ENCODE measurements at regions not wholly inside any gene's neighbourhood (a gene's known extent, or its start where the extent isn't known, plus 50 kb on each side); places are given as distances from the start of the nearest gene placed in this dataset.

- DNase-seq (ENCODE audit: low spot score) = no peak
These were observed 101.4 kb upstream of the PTPN1 start for GRCh38 chr20:50408526-50409364.

DNA sequence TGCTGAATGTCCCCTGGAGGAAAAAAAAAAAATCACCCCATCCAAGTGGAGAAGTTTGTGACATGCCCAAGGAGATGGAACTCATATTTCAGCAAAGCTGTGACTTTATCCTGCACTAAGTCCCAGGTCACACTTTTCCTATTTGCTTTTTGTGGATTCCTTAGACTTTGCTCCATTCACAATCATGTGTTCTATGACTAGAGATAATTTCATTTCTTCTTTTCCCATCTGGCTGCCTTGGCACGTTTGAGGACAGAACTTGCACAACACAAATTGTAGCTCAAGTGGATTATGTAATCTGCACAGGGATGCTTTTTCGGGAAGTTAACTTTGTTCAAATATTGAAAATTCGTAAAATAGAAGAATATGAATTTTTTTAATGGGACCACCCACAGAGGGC, 100.7 kb upstream of the PTPN1 start:
- DNase-seq (ENCODE audit: low spot score) = peak; percentile 46

GRCh38 chr20:50410343-50410742, 99.8 kb upstream of the PTPN1 start:
- no peak for DNase-seq (ENCODE audit: low spot score)

- no peak for DNase-seq (ENCODE audit: low spot score)
These were observed 98.1 kb upstream of the PTPN1 start for GRCh38 chr20:50412069-50412468.

DNA sequence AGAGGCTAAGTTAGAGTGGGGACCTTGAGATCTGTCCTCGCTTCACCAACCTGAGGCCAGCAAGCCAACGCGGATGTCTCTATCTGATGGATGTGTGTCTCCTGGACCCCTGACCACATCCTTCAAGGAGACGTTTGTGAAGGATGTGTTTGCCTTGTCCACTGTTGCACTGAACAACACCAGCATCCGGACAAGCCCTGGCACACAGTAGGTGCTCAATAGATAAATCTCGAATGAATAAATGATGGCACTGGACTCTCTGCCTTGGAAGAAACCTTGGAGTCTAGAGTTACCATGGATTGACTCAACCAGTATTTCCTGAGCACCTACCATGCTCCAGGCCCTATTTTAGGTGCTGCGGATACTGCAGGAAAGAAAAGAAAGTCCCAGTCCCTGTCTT, 97.7 kb upstream of the PTPN1 start:
- DNase-seq (ENCODE audit: low spot score) = no peak

DNA sequence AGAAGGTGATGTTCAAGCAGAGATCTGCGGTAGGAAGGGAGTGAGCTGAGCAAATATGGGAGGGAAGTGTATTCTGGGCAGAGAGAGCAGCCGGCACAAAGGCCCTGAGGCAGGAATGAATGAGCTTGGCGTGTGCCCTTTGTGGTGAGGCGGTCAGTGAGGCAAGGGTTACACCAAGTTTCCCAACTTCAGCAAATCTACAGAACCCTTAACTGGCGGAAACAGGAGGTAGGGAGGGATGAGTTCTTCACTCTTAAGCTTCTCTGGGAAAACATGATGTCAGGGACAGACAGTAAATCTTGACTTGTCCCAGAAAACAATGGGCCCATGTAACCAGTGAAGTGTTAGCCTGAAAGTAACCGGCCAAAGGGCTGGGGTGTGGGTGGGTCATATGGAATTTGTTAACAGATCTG, 97.1 kb upstream of the PTPN1 start:
- DNase-seq (ENCODE audit: low spot score) = no peak

GRCh38 chr20:50415021-50415515, 95.1 kb upstream of the PTPN1 start:
- no peak for DNase-seq (ENCODE audit: low spot score)

- DNase-seq (ENCODE audit: low spot score) = peak; percentile 91
These were observed 94.5 kb upstream of the PTPN1 start for GRCh38 chr20:50415516-50416268.

GRCh38 chr20:50416269-50417022, 93.7 kb upstream of the PTPN1 start:
- no peak for DNase-seq (ENCODE audit: low spot score)

- no peak for DNase-seq (ENCODE audit: low spot score)
These were observed 93.2 kb upstream of the PTPN1 start for GRCh38 chr20:50417023-50417329.

- no peak for DNase-seq (ENCODE audit: low spot score)
These were observed 92.5 kb upstream of the PTPN1 start for GRCh38 chr20:50417484-50418235.

DNA sequence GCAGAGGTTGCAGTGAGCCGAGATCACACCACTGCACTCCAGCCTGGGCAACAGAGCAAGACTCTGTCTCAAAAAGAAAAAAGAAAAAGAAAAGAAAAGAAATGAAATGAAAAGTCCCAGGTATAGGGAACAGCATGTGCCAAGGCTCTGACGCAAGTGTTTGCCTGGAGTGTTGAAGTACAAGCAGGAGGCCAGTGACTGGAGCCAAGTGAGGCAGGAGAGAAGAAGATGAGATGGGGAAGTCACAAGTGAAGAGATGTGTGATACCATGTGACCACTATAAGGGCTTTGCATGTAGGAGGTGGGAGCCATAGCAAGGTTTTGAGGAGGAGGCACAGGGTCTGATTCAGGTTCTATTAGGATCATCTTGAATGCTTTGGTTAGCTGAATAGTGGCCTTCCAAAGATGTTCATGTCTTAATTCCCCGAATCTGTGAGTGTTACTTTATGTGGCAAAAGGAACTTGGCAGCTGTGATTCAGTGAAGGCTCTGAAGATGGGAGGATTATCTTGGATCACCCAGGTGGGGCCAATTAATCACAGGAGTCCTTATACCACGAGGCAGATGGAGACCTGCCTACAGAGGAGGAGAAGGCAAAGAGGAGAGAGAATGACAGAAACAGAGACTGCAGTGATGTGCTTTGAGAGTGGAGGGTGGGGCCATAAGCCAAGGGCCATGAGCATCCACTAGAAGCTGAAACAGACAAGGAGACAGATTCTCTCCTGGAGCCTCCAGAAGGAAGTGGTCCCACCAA, 91.1 kb upstream of the PTPN1 start:
- no peak for DNase-seq (ENCODE audit: low spot score)

GRCh38 chr20:50420380-50420779, 89.8 kb upstream of the PTPN1 start:
- DNase-seq (ENCODE audit: low spot score) = no peak

- DNase-seq (ENCODE audit: low spot score) = no peak
These were observed 88.5 kb upstream of the PTPN1 start for GRCh38 chr20:50421356-50422340.

DNA sequence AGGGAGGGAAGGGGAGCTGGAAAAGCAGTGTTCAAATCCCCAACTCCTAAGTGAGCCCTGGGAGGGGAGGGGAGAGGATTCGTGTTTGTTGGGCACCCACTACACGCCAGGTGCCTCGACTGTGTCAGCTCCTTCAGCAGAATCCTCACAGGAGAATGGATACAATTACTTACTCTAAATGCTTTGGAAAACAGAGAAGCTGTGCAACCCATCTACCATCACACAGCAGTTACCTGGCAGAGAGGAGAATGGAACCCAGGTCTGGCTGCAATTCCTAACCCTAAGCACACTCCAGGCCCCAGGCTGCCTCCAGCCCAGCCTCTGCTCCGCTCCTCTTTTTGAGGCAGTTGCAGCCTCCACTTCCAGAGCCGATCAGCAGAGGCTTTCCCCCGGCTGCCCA, 86.4 kb upstream of the PTPN1 start:
- no peak for DNase-seq (ENCODE audit: low spot score)

DNA sequence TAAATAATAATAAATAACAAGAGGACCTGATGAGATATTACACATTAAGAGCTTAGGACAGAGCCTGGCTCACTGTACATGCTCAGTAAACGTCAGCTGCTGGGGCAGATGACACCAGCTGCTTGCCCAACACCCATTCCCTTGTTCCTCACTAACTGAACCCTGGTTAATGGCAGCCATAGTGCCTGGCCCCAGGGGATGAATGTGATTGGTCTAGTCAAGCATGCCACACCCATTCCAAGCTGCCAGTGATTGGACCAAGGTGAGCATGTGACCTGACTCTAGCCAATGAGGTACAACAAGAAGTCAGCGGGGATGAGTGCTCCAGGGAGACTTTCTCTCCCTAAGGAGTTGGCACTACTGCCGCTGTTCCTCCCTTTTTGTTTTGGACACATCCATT, 85.1 kb upstream of the PTPN1 start:
- no peak for DNase-seq (ENCODE audit: low spot score)

DNA sequence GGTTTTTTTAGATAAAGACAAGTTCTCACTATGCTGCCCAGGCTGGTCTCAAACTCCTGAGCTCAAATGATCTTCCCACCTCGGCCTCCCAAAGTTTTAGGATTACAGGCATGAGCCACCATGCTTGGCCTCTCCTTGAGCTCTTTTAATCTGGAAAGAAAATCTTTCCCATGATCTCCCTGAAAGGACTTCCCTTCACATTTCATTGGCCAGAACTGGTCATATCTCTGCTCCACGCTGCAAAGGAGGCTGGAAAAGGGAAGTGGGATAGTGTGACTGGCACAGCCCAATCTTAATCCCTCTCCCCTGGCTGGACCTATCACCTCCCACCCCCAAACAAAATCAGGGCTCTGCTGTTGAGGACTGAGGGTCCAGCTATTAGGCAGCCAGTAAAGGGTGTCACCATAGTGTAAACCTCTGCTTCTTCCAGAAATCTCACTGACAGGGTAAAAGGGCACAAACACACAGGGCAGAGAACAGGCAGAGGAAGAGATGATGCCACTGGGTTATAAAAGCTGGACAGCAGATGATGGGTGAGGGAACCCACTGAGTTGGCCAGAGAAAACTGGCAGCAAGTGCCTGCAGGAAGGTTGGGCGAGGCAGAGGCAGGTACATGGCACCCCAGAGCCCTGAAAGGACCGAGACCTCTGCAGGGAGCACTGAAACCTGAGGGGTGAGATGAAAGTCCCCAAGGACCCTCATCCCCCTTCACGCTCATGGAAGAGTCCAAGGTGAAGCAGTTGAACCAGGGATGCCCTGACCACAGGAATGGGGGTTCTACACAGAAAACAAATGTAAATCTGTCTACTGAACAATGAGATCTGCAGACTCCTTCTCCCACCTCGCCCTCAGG, 83.1 kb upstream of the PTPN1 start:
- DNase-seq (ENCODE audit: low spot score) = no peak

DNA sequence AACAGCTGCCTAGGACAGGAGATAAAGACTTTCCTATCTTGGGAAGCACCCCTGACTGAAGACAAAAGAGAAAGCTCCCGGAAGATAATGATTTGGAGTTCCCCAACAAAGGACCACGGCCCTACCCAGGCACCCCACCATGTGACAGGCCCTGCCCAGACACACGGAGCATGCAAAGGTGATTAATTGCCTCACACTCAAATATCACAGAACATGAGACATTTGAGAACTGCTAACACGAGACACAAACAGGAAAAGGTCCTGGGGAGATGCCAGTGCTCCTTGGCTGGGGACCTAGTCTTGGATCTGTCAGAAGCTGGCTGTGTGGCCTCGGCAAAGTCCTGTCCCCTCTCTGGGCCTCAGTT, 82.5 kb upstream of the PTPN1 start:
- DNase-seq (ENCODE audit: low spot score) = no peak

Data from GM03348 (cell line).